HG03108 (cell line): ENCODE measurements at regions not wholly inside any gene's neighbourhood (a gene's known extent, or its start where the extent isn't known, plus 50 kb on each side); places are given as distances from the start of the nearest gene placed in this dataset.

ENCODE experiments used
- ATAC-seq: cut with Tn5 transposase; IDR thresholded peaks from one replicate; pipeline ENCODE4 v1.9.1; 2021; ENCODE audit warnings: moderate library complexity; ENCODE audit not compliant: unreplicated experiment

GRCh38 chr3:79847928-79848327 lies 80.1 kb upstream of the ROBO1 start:
- ATAC-seq = no peak

GRCh38 chr3:79846148-79846933 lies 78.5 kb upstream of the ROBO1 start:
- no peak for ATAC-seq

GRCh38 chr3:79845546-79845945 lies 77.7 kb upstream of the ROBO1 start:
- no peak for ATAC-seq

GRCh38 chr3:79844176-79844575 lies 76.4 kb upstream of the ROBO1 start:
- no peak for ATAC-seq

GRCh38 chr3:79843180-79843579 lies 75.4 kb upstream of the ROBO1 start:
- ATAC-seq = no peak

- no peak for ATAC-seq
Measured at GRCh38 chr3:79835701-79836100, 67.9 kb upstream of the ROBO1 start.

- ATAC-seq = no peak
Measured at GRCh38 chr3:79824166-79824565, 56.4 kb upstream of the ROBO1 start.

GRCh38 chr3:79822076-79822475 lies 54.3 kb upstream of the ROBO1 start:
- ATAC-seq = no peak

GRCh38 chr3:79820089-79820488 lies 52.3 kb upstream of the ROBO1 start:
- no peak for ATAC-seq

- ATAC-seq = no peak
Measured at GRCh38 chr3:79818015-79818414, 50.2 kb upstream of the ROBO1 start.
